C4-2B (cell line): ENCODE measurements at regions not wholly inside any gene's neighbourhood (a gene's known extent, or its start where the extent isn't known, plus 50 kb on each side); places are given as distances from the start of the nearest gene placed in this dataset.

Experiments
- CTCF ChIP-seq: fragments of 450-650 bp; conservative IDR thresholded peaks from 2 replicates; pipeline ENCODE4 v1.5.1; 2017; ENCODE audit warnings: mild to moderate bottlenecking
- ZFX ChIP-seq: fragments of 450-650 bp; IDR thresholded peaks from 2 replicates; pipeline ENCODE4 v1.6.1; 2017

GRCh38 chr2:123609077-123609476, 416.0 kb upstream of the CNTNAP5 start:
- TF ChIP-seq CTCF (no peak), ZFX (no peak)
